ENCODE measurements at regions not wholly inside any gene's neighbourhood (a gene's known extent, or its start where the extent isn't known, plus 50 kb on each side); places are given as distances from the start of the nearest gene placed in this dataset.

GRCh38 chr4:87732033-87732765 lies 67.2 kb upstream of the IBSP start:
- no peak overlapping the region for H3K23ac ChIP-seq (ENCODE audit: low read length)
- no peak overlapping the region for H3K56ac ChIP-seq (ENCODE audit: low read length)
- H2BK15ac ChIP-seq (replicated peaks; ENCODE audit: low read depth) = no peak overlapping the region
- H3K18ac ChIP-seq (ENCODE audit: low read length) = no peak overlapping the region
- peaks cover 3% of the 10 kb centered on the region for H3K4me1 ChIP-seq (ENCODE audit: control insufficient read depth, low read depth, low read length)
- H4K8ac ChIP-seq (ENCODE audit: low read depth, low read length) = no peak overlapping the region
- no peak overlapping the region for H3K4ac ChIP-seq (ENCODE audit: low read depth, low read length)
- H3K9ac ChIP-seq (ENCODE audit: low read length) = no peak overlapping the region
- H3K4me3 ChIP-seq (ENCODE audit: low read length) = no peak overlapping the region
- no peak overlapping the region for H2BK120ac ChIP-seq (ENCODE audit: low read depth, low read length)
- no peak overlapping the region for H3K4me2 ChIP-seq (ENCODE audit: low read length)
- H2BK5ac ChIP-seq (ENCODE audit: low read length) = no peak overlapping the region
- H3K36me3 ChIP-seq (ENCODE audit: control insufficient read depth, insufficient read depth, low read length) = no peaks in the 10 kb centered on the region
- H3K79me2 ChIP-seq (ENCODE audit: control insufficient read depth, insufficient read depth, low read length) = no peaks in the 10 kb centered on the region
- no peak overlapping the region for H2AK5ac ChIP-seq (ENCODE audit: low read length)
- H3K79me1 ChIP-seq (ENCODE audit: low read length) = no peaks in the 10 kb centered on the region
- no CpG with 5 or more reads among the region's 8 CpGs for WGBS (ENCODE audit: extremely low coverage, insufficient coverage, low lambda C conversion rate)
- H3K27me3 ChIP-seq (ENCODE audit: insufficient read depth, low read length, poor library complexity) = no peaks in the 10 kb centered on the region
- H3K27ac ChIP-seq (ENCODE audit: low read depth, low read length) = no peak overlapping the region
- no peak for DNase-seq
- no peak overlapping the region for H4K5ac ChIP-seq (ENCODE audit: low read length)

DNA sequence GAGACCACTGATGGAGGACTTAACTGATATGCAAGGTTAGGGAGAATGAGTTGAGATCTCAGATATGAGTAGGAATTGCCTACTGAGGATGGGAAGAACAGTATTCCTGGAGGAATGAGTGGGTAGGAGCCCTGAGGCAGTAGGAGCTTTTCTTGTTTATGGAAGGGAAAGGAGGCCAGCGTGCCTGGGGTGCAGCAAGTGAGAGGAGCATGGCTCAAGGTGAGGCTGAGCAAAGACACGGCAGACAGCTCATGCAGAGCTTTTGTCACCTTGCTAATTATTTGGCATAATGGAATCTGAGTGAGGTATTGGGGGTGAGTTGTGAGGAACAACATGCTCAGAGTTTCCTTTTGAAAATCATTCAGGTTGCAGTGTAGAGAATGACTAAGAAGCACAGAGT lies 65.3 kb upstream of the IBSP start:
- H4K5ac ChIP-seq (ENCODE audit: low read length) = no peak overlapping the region
- no peak overlapping the region for H3K18ac ChIP-seq (ENCODE audit: low read length)
- no peak overlapping the region for H2BK120ac ChIP-seq (ENCODE audit: low read depth, low read length)
- no peak overlapping the region for H2AK5ac ChIP-seq (ENCODE audit: low read length)
- H2BK5ac ChIP-seq (ENCODE audit: low read length) = no peak overlapping the region
- no peaks in the 10 kb centered on the region for H3K27me3 ChIP-seq (ENCODE audit: insufficient read depth, low read length, poor library complexity)
- H3K79me1 ChIP-seq (ENCODE audit: low read length) = no peaks in the 10 kb centered on the region
- peak; percentile 8 for DNase-seq
- no peak overlapping the region for H3K4ac ChIP-seq (ENCODE audit: low read depth, low read length)
- H3K23ac ChIP-seq (ENCODE audit: low read length) = no peak overlapping the region
- H3K4me3 ChIP-seq (ENCODE audit: low read length) = no peak overlapping the region
- no peak overlapping the region for H3K56ac ChIP-seq (ENCODE audit: low read length)
- no peak overlapping the region for H3K27ac ChIP-seq (ENCODE audit: low read depth, low read length)
- no peak overlapping the region for H3K4me2 ChIP-seq (ENCODE audit: low read length)
- no peak overlapping the region for H3K9ac ChIP-seq (ENCODE audit: low read length)
- H3K79me2 ChIP-seq (ENCODE audit: control insufficient read depth, insufficient read depth, low read length) = no peaks in the 10 kb centered on the region
- H2BK15ac ChIP-seq (replicated peaks; ENCODE audit: low read depth) = no peak overlapping the region
- H3K4me1 ChIP-seq (ENCODE audit: control insufficient read depth, low read depth, low read length) = peaks cover 3% of the 10 kb centered on the region
- no peaks in the 10 kb centered on the region for H3K36me3 ChIP-seq (ENCODE audit: control insufficient read depth, insufficient read depth, low read length)
- no CpG with 5 or more reads among the region's 2 CpGs for WGBS (ENCODE audit: extremely low coverage, insufficient coverage, low lambda C conversion rate)
- no peak overlapping the region for H4K8ac ChIP-seq (ENCODE audit: low read depth, low read length)

- DNase-seq = peak; percentile 8
- H3K27me3 ChIP-seq (ENCODE audit: insufficient read depth, low read length, poor library complexity) = no peaks in the 10 kb centered on the region
- H3K79me2 ChIP-seq (ENCODE audit: control insufficient read depth, insufficient read depth, low read length) = no peaks in the 10 kb centered on the region
- H3K4me1 ChIP-seq (ENCODE audit: control insufficient read depth, low read depth, low read length) = peaks cover 3% of the 10 kb centered on the region
- no peak overlapping the region for H4K8ac ChIP-seq (ENCODE audit: low read depth, low read length)
- no peak overlapping the region for H2BK5ac ChIP-seq (ENCODE audit: low read length)
- H3K56ac ChIP-seq (ENCODE audit: low read length) = no peak overlapping the region
- no peak overlapping the region for H2AK5ac ChIP-seq (ENCODE audit: low read length)
- H3K36me3 ChIP-seq (ENCODE audit: control insufficient read depth, insufficient read depth, low read length) = no peaks in the 10 kb centered on the region
- H3K4me3 ChIP-seq (ENCODE audit: low read length) = no peak overlapping the region
- H3K27ac ChIP-seq (ENCODE audit: low read depth, low read length) = no peak overlapping the region
- H3K18ac ChIP-seq (ENCODE audit: low read length) = no peak overlapping the region
- H3K79me1 ChIP-seq (ENCODE audit: low read length) = no peaks in the 10 kb centered on the region
- no peak overlapping the region for H3K9ac ChIP-seq (ENCODE audit: low read length)
- no CpG with 5 or more reads among the region's 4 CpGs for WGBS (ENCODE audit: extremely low coverage, insufficient coverage, low lambda C conversion rate)
- H3K23ac ChIP-seq (ENCODE audit: low read length) = no peak overlapping the region
- H4K5ac ChIP-seq (ENCODE audit: low read length) = no peak overlapping the region
- no peak overlapping the region for H2BK120ac ChIP-seq (ENCODE audit: low read depth, low read length)
- no peak overlapping the region for H2BK15ac ChIP-seq (replicated peaks; ENCODE audit: low read depth)
- no peak overlapping the region for H3K4me2 ChIP-seq (ENCODE audit: low read length)
- H3K4ac ChIP-seq (ENCODE audit: low read depth, low read length) = no peak overlapping the region
Observed at GRCh38 chr4:87734936-87735335, 64.4 kb upstream of the IBSP start.

DNA sequence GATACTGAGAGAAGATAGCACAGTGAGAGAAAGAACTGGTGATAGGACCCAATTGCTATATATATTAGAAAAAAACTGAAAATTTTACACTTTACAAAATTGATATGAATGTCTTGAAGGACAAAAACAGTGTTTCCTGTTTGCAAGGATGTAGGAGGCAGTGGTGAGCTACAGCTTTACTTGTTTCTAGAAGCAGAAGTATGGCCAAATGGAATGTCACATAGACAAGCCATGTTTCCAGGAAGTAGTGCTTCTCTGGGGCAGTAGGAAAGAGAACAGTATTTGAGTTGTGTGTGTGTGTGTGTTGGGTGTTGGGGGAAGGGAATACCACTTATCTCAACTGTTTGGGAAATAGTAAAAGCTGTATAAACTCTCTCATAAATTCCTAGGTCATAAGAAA lies 60.9 kb upstream of the IBSP start:
- H2BK15ac ChIP-seq (replicated peaks; ENCODE audit: low read depth) = no peak overlapping the region
- H3K56ac ChIP-seq (ENCODE audit: low read length) = no peak overlapping the region
- no peaks in the 10 kb centered on the region for H3K27me3 ChIP-seq (ENCODE audit: insufficient read depth, low read length, poor library complexity)
- no peak overlapping the region for H2BK5ac ChIP-seq (ENCODE audit: low read length)
- H3K23ac ChIP-seq (ENCODE audit: low read length) = no peak overlapping the region
- no peak overlapping the region for H3K18ac ChIP-seq (ENCODE audit: low read length)
- H2BK120ac ChIP-seq (ENCODE audit: low read depth, low read length) = no peak overlapping the region
- no peaks in the 10 kb centered on the region for H3K79me1 ChIP-seq (ENCODE audit: low read length)
- no peak overlapping the region for H3K4me3 ChIP-seq (ENCODE audit: low read length)
- no peak overlapping the region for H3K27ac ChIP-seq (ENCODE audit: low read depth, low read length)
- no peaks in the 10 kb centered on the region for H3K36me3 ChIP-seq (ENCODE audit: control insufficient read depth, insufficient read depth, low read length)
- H3K9ac ChIP-seq (ENCODE audit: low read length) = no peak overlapping the region
- no peaks in the 10 kb centered on the region for H3K79me2 ChIP-seq (ENCODE audit: control insufficient read depth, insufficient read depth, low read length)
- no peak overlapping the region for H4K5ac ChIP-seq (ENCODE audit: low read length)
- no peak overlapping the region for H3K4ac ChIP-seq (ENCODE audit: low read depth, low read length)
- H4K8ac ChIP-seq (ENCODE audit: low read depth, low read length) = no peak overlapping the region
- H3K4me1 ChIP-seq (ENCODE audit: control insufficient read depth, low read depth, low read length) = peaks cover 3% of the 10 kb centered on the region
- H3K4me2 ChIP-seq (ENCODE audit: low read length) = no peak overlapping the region
- DNase-seq = peak; percentile 23
- H2AK5ac ChIP-seq (ENCODE audit: low read length) = no peak overlapping the region

- no peaks in the 10 kb centered on the region for H3K36me3 ChIP-seq (ENCODE audit: control insufficient read depth, insufficient read depth, low read length)
- no peak overlapping the region for H4K8ac ChIP-seq (ENCODE audit: low read depth, low read length)
- H3K79me1 ChIP-seq (ENCODE audit: low read length) = no peaks in the 10 kb centered on the region
- H2BK120ac ChIP-seq (ENCODE audit: low read depth, low read length) = no peak overlapping the region
- no peak overlapping the region for H3K18ac ChIP-seq (ENCODE audit: low read length)
- no peak overlapping the region for H3K27ac ChIP-seq (ENCODE audit: low read depth, low read length)
- H2BK15ac ChIP-seq (replicated peaks; ENCODE audit: low read depth) = no peak overlapping the region
- H3K9ac ChIP-seq (ENCODE audit: low read length) = no peak overlapping the region
- H3K4me2 ChIP-seq (ENCODE audit: low read length) = no peak overlapping the region
- no peak overlapping the region for H2BK5ac ChIP-seq (ENCODE audit: low read length)
- no peaks in the 10 kb centered on the region for H3K4me1 ChIP-seq (ENCODE audit: control insufficient read depth, low read depth, low read length)
- H3K4ac ChIP-seq (ENCODE audit: low read depth, low read length) = no peak overlapping the region
- no peak overlapping the region for H3K23ac ChIP-seq (ENCODE audit: low read length)
- H4K5ac ChIP-seq (ENCODE audit: low read length) = no peak overlapping the region
- no peaks in the 10 kb centered on the region for H3K27me3 ChIP-seq (ENCODE audit: insufficient read depth, low read length, poor library complexity)
- H2AK5ac ChIP-seq (ENCODE audit: low read length) = no peak overlapping the region
- H3K4me3 ChIP-seq (ENCODE audit: low read length) = no peak overlapping the region
- no peak for DNase-seq
- no CpG with 5 or more reads among the region's 2 CpGs for WGBS (ENCODE audit: extremely low coverage, insufficient coverage, low lambda C conversion rate)
- H3K56ac ChIP-seq (ENCODE audit: low read length) = no peak overlapping the region
- H3K79me2 ChIP-seq (ENCODE audit: control insufficient read depth, insufficient read depth, low read length) = no peaks in the 10 kb centered on the region
Observed at GRCh38 chr4:87739494-87739893, 59.9 kb upstream of the IBSP start.

Data from mesendoderm (in vitro differentiated cells).